DND-41 (cell line): ENCODE measurements at regions not wholly inside any gene's neighbourhood (a gene's known extent, or its start where the extent isn't known, plus 50 kb on each side); places are given as distances from the start of the nearest gene placed in this dataset.

ENCODE experiments used
- EZH2 ChIP-seq: IDR thresholded peaks from 3 replicates; pipeline ENCODE4 v1.6.1; 2012; ENCODE audit warnings: borderline replicate concordance, low read depth, mild to moderate bottlenecking, moderate library complexity, low read length, inconsistent platforms; ENCODE audit not compliant: severe bottlenecking
- TF ChIP-seq, protein P1 (sequence below): IDR thresholded peaks from 2 replicates; pipeline ENCODE4 v1.5.1; 2012; ENCODE audit warnings: borderline replicate concordance, low read length, moderate library complexity, mild to moderate bottlenecking; ENCODE audit not compliant: poor library complexity, severe bottlenecking; ENCODE audit errors: extremely low read depth

DNA sequence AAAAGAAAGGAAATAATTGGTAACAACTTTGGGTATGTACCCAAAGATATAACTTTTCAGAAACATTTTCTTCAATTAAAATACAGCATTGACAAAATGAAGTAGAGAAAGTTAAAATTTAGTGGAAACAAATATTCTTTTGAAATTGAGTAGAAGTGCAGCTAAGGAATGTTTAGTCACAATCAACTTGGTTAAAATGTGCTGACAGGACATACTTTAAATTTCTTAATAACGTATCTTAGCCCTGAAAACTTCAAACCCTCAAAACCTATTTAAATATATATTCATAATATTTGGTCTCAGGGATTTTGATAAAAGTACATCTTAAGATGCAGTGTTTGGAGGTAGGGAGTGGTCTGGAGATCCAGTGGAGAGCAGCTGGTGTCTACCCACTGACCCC lies 240.8 kb downstream of the DKK2 start:
- TF ChIP-seq, protein P1, sequence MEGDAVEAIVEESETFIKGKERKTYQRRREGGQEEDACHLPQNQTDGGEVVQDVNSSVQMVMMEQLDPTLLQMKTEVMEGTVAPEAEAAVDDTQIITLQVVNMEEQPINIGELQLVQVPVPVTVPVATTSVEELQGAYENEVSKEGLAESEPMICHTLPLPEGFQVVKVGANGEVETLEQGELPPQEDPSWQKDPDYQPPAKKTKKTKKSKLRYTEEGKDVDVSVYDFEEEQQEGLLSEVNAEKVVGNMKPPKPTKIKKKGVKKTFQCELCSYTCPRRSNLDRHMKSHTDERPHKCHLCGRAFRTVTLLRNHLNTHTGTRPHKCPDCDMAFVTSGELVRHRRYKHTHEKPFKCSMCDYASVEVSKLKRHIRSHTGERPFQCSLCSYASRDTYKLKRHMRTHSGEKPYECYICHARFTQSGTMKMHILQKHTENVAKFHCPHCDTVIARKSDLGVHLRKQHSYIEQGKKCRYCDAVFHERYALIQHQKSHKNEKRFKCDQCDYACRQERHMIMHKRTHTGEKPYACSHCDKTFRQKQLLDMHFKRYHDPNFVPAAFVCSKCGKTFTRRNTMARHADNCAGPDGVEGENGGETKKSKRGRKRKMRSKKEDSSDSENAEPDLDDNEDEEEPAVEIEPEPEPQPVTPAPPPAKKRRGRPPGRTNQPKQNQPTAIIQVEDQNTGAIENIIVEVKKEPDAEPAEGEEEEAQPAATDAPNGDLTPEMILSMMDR: no peak
- TF ChIP-seq EZH2: no peak
